Natural killer cell treated with Interleukin-12 subunit alpha and Interleukin-12 subunit beta and Interleukin-15 and Interleukin-18, amount 100 ng/mL, for 72 hours (primary cell): ENCODE measurements at regions not wholly inside any gene's neighbourhood (a gene's known extent, or its start where the extent isn't known, plus 50 kb on each side); places are given as distances from the start of the nearest gene placed in this dataset.
"Not testable (repeated sequence)": the region's sequence is repeated elsewhere in the genome, so short reads cannot be mapped to it uniquely, and the experiment has no call there.

ENCODE experiments used
- ATAC-seq, 2 donors: fragments of 150-1000 bp; cut with Tn5 transposase in 1 of 2; sonication (Bioruptor Pico), chemical (Tn5 transposase) in 1 of 2; 2 replicates each; pipeline ENCODE4 v1.10.0; 2021
- DNase-seq: peaks from one replicate; pipeline ENCODE4 v3.0.0; 2022; ENCODE audit warnings: low spot score
- H3K27ac Mint-ChIP-seq, 2 donors: 1 replicate in 1 of 2; 2 replicates in 1 of 2; pipeline ENCODE4 v1.8.0; 2022; ENCODE audit warnings: mixed read lengths in 2 of 2, mild to moderate bottlenecking in 1 of 2, moderate library complexity in 1 of 2
- H3K27me3 Mint-ChIP-seq, 2 donors: 1 replicate in 1 of 2; 2 replicates in 1 of 2; pipeline ENCODE4 v1.8.0; 2022; ENCODE audit warnings: mixed read lengths in 2 of 2
- H3K36me3 Mint-ChIP-seq: one replicate; pipeline ENCODE4 v1.8.0; 2022; ENCODE audit warnings: mixed read lengths
- H3K4me1 Mint-ChIP-seq, 2 donors: 1 replicate in 1 of 2; 2 replicates in 1 of 2; pipeline ENCODE4 v1.8.0; 2022; ENCODE audit warnings: low read depth in 2 of 2, mixed read lengths in 2 of 2, mild to moderate bottlenecking in 1 of 2
- H3K4me3 Mint-ChIP-seq: one replicate; pipeline ENCODE4 v1.8.0; 2022; ENCODE audit warnings: mixed read lengths
- H3K9me3 Mint-ChIP-seq: 2 replicates; pipeline ENCODE4 v1.8.0; 2022; ENCODE audit warnings: mixed read lengths

DNA sequence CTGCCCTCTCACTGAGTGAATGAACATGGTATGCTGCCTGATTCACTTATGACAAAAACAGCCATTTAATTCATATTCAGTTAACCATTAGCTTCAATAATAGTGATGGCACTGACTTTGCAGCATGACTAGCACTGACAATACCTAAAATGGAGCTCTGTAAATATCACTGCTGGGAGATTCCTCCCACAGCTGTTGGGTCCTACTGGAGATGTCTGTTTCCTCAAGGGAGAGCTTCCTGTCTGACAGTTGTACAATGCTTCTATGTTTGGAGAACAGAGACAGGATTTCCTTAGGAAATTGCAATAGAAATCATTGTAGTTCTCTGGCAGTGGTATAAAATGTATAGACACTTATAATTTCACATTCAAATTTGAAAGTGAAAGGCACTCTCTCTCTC, 695.9 kb upstream of the CDH8 start:
- peaks cover 12% of the 10 kb centered on the region for H3K9me3 Mint-ChIP-seq
- H3K27ac Mint-ChIP-seq, result no peak overlapping the region
- no peaks in the 10 kb centered on the region for H3K27me3 Mint-ChIP-seq
- H3K36me3 Mint-ChIP-seq, result peaks cover 11% of the 10 kb centered on the region
- H3K4me3 Mint-ChIP-seq, result no peak overlapping the region
- ATAC-seq (no peak), DNase-seq (no peak)
- no peaks in the 10 kb centered on the region for H3K4me1 Mint-ChIP-seq

DNA sequence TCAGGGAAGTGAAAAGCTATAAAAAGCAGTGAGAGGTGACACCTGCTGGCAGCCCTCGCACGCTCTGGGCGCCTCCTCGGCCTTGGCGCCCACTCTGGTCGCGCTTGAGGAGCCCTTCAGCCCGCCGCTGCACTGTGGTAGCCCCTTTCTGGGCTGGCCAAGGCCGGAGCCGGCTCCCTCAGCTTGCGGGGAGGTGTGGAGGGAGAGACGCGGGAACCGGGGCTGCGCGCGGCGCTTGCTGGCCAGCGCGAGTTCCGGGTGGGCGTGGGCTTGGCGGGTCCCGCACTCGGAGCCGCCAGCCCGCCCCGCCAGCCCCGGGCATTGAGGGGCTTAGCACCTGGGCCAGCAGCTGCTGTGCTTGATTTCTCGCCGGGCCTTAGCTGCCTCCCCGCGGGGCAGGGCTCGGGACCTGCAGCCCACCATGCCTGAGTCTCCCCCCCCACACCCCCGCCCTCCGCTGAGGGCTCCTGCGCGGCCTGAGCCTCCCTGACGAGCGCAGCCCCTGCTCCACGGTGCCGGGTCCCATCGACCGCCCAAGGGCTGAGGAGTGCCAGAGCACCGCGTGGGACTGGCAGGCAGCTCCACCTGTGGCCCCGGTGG, 688.5 kb upstream of the CDH8 start:
- not testable (repeated sequence) for H3K27ac Mint-ChIP-seq, DNase-seq, H3K27me3 Mint-ChIP-seq, H3K4me1 Mint-ChIP-seq, H3K4me3 Mint-ChIP-seq, ATAC-seq
- Mint-ChIP-seq H3K9me3 (peaks cover 23% of the 10 kb centered on the region), H3K36me3 (peaks cover 17% of the 10 kb centered on the region)

DNA sequence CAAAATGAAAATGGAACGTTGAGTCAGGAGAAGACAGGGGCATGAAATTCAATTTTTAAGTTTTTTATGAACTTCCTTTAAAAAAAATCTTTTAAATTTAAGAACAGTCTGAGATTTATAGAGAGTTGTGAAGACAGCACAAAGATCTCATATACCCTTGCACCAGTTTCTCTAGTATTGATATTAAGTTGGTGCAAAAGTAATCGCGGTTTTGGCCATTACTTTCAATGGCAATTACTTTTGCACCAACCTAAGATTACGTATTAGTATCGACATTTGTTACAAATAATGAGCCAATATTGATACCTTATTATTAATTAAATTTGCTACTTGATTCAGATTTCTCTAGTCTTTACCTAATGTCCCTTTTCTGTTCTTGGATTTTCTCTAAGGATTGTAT, 684.4 kb upstream of the CDH8 start:
- no peak for ATAC-seq
- Mint-ChIP-seq H3K9me3 (peaks cover 29% of the 10 kb centered on the region), H3K27ac (no peak overlapping the region), H3K27me3 (no peaks in the 10 kb centered on the region), H3K36me3 (peaks cover 20% of the 10 kb centered on the region), H3K4me3 (no peak overlapping the region), H3K4me1 (no peaks in the 10 kb centered on the region)
- DNase-seq, result no peak

DNA sequence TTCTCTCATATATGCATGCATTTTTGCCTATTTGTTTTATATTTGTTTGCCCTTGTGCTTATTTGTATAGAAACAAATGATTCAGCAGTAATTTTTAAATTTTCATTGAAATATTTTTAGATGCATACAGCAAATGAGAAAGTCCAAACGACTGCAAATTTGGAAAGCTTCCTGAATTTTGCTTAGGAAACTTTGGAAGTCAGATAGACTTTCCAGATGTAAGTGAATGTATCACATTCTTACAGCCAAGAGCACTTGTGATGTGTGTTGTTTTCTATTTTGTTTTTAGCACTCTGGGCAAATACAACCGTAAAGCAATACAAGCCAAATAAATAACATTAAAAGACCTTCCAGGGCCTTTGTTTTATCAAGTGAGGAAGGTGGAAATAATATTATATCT, 680.8 kb upstream of the CDH8 start:
- H3K27ac Mint-ChIP-seq, result no peak overlapping the region
- H3K27me3 Mint-ChIP-seq, result no peaks in the 10 kb centered on the region
- ATAC-seq (no peak), DNase-seq (no peak)
- no peaks in the 10 kb centered on the region for H3K4me1 Mint-ChIP-seq
- H3K9me3 Mint-ChIP-seq, result peaks cover 29% of the 10 kb centered on the region
- H3K4me3 Mint-ChIP-seq, result no peak overlapping the region
- H3K36me3 Mint-ChIP-seq, result peaks cover 15% of the 10 kb centered on the region

DNA sequence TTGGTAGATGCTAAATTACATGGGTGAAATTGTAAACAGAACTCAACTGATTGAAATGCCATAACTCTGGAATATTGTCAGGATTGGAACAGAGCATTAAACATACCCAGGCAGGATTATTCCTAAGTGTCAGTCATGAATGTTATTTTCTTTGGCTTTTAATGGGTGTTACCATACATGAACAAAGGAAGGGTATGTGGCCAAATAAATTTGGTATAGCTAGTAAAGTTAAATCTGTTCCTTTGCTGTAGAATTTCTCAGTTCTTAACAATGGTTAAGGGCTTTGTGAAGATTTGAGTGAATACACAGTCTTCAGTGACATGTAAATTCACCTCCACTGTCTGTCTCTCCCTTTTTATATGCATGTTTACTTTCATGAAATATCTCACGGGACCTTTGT, 679.5 kb upstream of the CDH8 start:
- Mint-ChIP-seq H3K4me1 (no peaks in the 10 kb centered on the region), H3K36me3 (peaks cover 21% of the 10 kb centered on the region), H3K27me3 (no peaks in the 10 kb centered on the region), H3K27ac (no peak overlapping the region), H3K4me3 (no peak overlapping the region), H3K9me3 (peaks cover 26% of the 10 kb centered on the region)
- ATAC-seq (no peak), DNase-seq (no peak)

DNA sequence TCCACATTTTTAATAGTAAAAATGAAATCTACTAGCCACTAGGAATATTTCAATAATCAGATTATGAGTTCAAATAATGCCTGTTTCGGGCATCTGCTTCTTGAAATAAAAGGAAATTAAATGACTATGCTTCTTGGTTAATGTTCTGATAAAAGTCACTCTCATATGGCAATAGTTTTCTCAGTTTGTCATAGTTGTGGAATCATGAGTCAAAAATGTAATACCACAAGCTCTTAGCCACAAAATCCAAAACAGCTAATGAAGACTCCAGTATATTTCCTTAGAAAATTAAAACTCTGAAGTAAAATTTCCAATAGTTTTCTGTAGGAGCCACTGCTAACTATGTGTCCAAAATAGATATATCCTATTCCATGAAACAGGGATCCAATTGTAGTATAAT, 676.3 kb upstream of the CDH8 start:
- Mint-ChIP-seq H3K27ac (no peak overlapping the region), H3K4me3 (no peak overlapping the region), H3K4me1 (no peaks in the 10 kb centered on the region), H3K27me3 (no peaks in the 10 kb centered on the region), H3K36me3 (peaks cover 15% of the 10 kb centered on the region), H3K9me3 (peaks cover 18% of the 10 kb centered on the region)
- DNase-seq (no peak), ATAC-seq (no peak)

DNA sequence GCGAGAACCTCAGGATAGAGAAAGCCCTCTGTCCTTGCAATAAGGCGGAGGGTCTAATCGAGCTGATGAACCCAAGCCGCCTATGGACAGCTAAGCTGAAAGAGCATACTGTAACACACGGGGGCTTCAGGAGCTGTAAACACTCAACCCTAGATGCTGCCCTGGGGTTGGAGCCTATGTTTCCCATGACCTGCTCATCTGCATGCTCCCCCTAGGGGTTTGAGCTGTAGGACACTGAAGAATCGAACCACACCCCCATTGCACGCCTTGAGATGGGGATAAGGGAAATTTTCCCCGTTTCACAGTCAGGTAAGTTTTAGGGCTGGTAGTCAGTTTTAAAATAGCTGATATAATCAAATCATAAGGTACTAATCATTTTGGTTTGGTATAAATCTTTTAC, 675.6 kb upstream of the CDH8 start:
- Mint-ChIP-seq H3K9me3 (peaks cover 16% of the 10 kb centered on the region), H3K4me3 (no peak overlapping the region), H3K27ac (no peak overlapping the region), H3K36me3 (peaks cover 12% of the 10 kb centered on the region), H3K27me3 (no peaks in the 10 kb centered on the region), H3K4me1 (no peaks in the 10 kb centered on the region)
- ATAC-seq, result no peak
- DNase-seq, result no peak

DNA sequence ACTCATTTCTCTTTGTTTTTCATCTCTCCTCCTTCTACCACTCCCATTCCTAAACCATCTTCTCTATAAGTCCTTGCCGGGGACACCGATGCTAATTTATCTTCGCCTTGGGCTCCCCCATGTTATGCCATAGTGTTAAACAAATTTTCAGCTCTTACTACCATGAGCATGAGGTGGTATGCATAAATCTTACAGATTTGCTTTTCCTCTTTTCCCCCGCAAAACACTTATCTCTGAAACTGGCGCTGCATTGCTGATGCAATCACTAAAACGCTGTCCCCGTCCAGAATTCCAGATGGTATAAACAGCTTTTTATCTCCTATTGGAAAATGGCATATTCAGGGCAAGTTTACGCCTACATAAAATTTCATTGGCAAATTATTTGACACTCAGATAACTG, 673.6 kb upstream of the CDH8 start:
- H3K27ac Mint-ChIP-seq, result no peak overlapping the region
- H3K4me1 Mint-ChIP-seq, result no peaks in the 10 kb centered on the region
- H3K36me3 Mint-ChIP-seq, result peaks cover 12% of the 10 kb centered on the region
- no peak for ATAC-seq
- H3K4me3 Mint-ChIP-seq, result no peak overlapping the region
- no peak for DNase-seq
- H3K27me3 Mint-ChIP-seq, result no peaks in the 10 kb centered on the region
- H3K9me3 Mint-ChIP-seq, result peaks cover 9% of the 10 kb centered on the region

DNA sequence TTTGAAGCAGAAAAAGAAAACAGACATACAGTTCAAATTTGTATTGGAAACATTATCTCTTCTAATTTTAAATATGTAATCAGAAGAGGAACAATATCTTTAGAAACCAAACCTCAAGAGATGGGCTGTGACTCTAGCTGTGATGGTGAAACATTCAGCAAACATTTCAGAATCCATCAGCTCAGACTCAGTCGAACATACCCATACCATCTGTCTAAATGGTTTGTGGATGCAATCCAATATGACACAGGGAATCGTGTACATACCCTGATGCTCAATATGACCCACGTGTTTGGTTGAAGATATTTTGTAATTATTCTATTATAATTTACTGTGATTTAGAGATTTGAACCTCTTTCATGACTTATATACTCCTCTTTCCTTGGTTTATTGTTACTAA, 665.2 kb upstream of the CDH8 start:
- H3K9me3 Mint-ChIP-seq, result peaks cover 14% of the 10 kb centered on the region
- peaks cover 7% of the 10 kb centered on the region for H3K36me3 Mint-ChIP-seq
- H3K4me1 Mint-ChIP-seq, result no peaks in the 10 kb centered on the region

DNA sequence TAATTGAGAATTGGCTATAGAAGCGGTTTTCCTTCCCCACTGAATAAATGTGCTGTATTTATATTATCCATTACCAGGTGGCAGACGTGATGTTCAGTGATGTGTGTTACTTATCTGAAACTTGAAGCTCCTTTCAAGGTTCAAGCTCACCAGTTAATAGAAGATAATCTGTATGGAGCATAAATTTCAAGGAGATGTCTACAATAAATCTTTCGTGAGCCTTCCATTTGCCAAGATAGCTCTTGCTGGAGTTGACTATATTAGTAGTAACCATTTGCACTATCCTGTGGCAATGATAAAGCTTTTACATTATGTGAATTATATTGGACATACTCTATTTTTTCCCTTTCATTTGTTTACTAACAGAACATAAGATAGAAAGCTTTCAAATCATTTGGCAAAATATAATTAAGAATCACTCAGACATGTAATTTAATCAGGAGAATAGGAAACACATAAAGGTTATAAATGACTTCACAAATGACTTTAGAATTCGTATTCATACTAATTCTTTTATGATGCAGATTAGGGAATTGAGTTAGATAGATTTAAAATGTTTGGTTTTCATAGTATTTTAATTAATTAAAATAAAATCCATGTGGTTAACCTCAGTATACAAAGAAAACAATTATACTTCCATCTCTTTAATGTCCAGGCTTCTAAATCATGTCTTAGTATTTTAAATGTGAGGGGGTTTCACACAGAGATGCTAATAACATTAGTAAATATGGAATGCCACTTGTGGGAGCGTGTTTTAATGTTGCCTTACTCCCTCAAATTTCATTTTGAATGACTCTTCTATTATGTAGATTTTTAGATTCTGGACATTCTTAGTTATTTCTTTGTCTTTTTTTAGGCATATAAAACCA, 664.4 kb upstream of the CDH8 start:
- Mint-ChIP-seq H3K27ac (no peak overlapping the region), H3K27me3 (no peaks in the 10 kb centered on the region), H3K9me3 (peaks cover 19% of the 10 kb centered on the region), H3K4me3 (no peak overlapping the region), H3K4me1 (no peaks in the 10 kb centered on the region), H3K36me3 (peaks cover 12% of the 10 kb centered on the region)
- ATAC-seq (no peak), DNase-seq (no peak)

More for the DNA sequence above, 665.2 kb upstream of the CDH8 start:
- DNase-seq (no peak), ATAC-seq (no peak)
- no peak overlapping the region for H3K4me3 Mint-ChIP-seq
- H3K27ac Mint-ChIP-seq, result no peak overlapping the region
- H3K27me3 Mint-ChIP-seq, result no peaks in the 10 kb centered on the region

DNA sequence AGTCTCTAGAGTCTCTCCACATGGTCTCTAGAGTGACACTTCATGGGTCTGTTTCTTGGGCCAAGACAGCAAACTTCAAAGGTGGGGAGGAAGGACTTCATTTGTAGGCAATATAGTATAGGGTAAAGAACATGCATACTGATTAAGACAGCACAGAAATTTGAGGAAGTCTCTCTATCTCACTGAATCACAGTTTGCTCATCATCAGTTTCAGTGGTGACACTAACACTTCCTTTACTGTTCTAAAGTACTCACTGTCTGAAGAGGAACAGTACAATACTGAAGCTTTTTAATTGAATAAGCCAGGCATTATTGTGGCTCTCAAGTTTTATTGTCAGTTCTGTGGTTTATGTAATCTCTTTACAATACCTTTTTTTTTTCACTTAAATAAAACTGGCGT, 656.4 kb upstream of the CDH8 start:
- H3K4me1 Mint-ChIP-seq, result no peaks in the 10 kb centered on the region
- peaks cover 31% of the 10 kb centered on the region for H3K9me3 Mint-ChIP-seq
- H3K4me3 Mint-ChIP-seq, result no peak overlapping the region
- no peak overlapping the region for H3K27ac Mint-ChIP-seq
- H3K27me3 Mint-ChIP-seq, result no peaks in the 10 kb centered on the region
- ATAC-seq (no peak), DNase-seq (no peak)
- H3K36me3 Mint-ChIP-seq, result peaks cover 22% of the 10 kb centered on the region

DNA sequence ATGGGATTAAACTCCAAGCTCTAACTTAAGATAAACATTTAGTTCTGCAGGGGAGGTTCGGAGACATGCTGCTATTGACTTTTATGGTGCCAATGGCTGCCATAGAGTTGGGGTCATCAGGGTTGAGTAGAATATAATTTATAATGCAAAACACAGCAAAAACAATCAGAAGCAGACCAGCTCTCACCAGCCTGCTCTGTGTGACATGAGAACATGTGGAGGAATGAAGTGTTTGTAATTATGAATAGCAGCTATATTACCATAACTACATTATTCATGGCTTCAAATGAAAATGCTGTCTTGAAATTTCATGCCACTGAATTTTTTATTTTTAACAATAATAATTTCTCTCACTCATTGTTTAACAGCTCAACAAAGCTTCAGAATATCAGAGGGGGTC, 645.6 kb upstream of the CDH8 start:
- peaks cover 10% of the 10 kb centered on the region for H3K36me3 Mint-ChIP-seq
- DNase-seq (no peak), ATAC-seq (no peak)
- H3K9me3 Mint-ChIP-seq, result peaks cover 13% of the 10 kb centered on the region
- no peak overlapping the region for H3K27ac Mint-ChIP-seq
- no peaks in the 10 kb centered on the region for H3K4me1 Mint-ChIP-seq
- no peaks in the 10 kb centered on the region for H3K27me3 Mint-ChIP-seq
- H3K4me3 Mint-ChIP-seq, result no peak overlapping the region

DNA sequence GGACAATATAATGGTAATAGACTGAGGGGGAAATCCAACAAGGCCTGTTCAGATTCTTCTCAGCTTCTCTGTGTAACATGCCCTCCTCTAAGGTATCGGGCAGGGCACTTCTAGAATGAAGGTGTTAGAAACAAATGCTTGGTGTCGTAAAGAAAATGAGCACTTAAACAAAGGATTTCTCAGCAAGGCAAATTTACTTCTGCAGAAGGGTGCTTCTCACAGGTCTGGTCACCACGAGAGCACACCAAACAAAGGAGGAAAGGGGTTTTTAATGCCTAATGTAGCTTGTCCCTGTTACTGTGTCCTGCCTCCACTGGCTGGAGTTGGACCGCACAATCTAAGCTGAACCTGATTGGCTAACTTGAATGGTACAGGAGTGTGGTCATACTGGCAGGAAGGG, 642.6 kb upstream of the CDH8 start:
- no peak overlapping the region for H3K4me3 Mint-ChIP-seq
- no peaks in the 10 kb centered on the region for H3K4me1 Mint-ChIP-seq
- no peaks in the 10 kb centered on the region for H3K27me3 Mint-ChIP-seq
- DNase-seq (no peak), ATAC-seq (no peak)
- no peak overlapping the region for H3K27ac Mint-ChIP-seq
- peaks cover 21% of the 10 kb centered on the region for H3K9me3 Mint-ChIP-seq
- peaks cover 21% of the 10 kb centered on the region for H3K36me3 Mint-ChIP-seq

DNA sequence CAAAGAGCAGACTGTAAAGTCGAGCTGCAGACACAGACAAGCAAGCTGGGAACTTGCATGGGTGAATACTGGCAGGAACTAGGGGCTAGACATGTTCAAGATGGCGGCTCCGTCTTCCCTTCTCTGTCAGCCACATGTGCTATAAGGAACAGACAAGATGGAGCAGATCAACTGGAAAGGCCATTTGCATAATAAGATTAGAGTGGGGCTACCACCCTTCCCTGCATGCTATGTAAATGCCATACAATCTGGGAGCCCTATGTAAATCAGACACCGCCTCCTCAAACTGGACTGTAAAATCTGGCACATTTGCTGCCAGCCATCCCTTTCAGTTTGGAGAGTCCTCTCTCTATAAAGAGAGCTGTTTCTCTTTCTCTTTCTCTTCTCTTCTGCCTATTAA, 640.1 kb upstream of the CDH8 start:
- H3K27ac Mint-ChIP-seq, result no peak overlapping the region
- H3K27me3 Mint-ChIP-seq, result no peaks in the 10 kb centered on the region
- H3K4me3 Mint-ChIP-seq, result no peak overlapping the region
- H3K36me3 Mint-ChIP-seq, result peaks cover 21% of the 10 kb centered on the region
- H3K9me3 Mint-ChIP-seq, result peaks cover 21% of the 10 kb centered on the region
- H3K4me1 Mint-ChIP-seq, result no peaks in the 10 kb centered on the region
- ATAC-seq, result no peak
- DNase-seq, result no peak
